DMS79 (cell line): ENCODE measurements at regions not wholly inside any gene's neighbourhood (a gene's known extent, or its start where the extent isn't known, plus 50 kb on each side); places are given as distances from the start of the nearest gene placed in this dataset.

Source experiments
- DNase-seq: peaks from one replicate; lab custom pipeline; 2025; lab: John Stamatoyannopoulos, UW

DNA sequence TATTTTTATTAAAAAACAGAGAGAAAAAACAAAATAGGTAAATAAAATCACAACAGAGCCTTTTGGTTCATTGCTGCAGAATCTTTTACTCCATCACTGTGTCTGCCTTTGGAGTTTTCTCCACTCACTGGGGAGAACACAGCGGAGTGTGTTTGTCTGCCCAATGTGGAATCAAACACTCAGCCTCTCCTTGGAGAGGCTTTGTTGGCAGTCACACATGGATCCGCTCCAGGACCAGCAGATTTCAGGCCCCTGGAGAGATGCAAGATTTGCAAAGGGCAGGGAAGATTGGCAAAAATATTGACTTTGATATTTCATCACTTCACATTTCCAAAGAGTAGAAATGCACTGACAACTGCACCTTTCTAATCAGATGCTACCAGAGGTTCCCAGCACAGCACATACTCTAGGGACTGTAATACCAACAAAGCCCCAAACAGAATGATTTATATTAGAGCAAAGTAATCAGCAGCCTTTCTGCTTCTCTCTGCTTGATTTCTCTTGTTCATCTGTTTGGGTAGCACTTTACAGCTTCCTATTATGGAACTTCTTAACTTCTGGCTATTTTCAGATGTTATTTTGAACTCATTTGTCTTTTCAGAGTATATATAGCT lies 1898.8 kb upstream of the PIK3C3 start:
- DNase-seq: peak; percentile 53

DNA sequence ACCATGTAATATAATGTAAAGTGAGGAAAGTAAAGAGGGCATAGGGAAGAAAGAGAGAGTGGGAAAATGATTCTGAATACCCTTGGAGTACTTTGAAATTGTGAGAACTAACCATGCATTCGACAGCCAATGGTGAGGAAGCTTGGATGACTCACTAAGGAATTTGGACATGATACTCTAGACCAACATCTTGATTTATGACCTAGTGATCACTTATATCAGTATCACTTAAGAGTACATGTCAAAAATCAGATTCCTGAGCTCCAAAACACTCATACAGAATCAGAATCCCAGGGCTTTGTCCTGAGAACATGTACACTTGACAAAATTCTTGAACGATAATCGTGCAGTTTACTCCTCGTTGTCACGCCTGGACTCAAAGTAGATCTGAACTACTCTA lies 1899.8 kb upstream of the PIK3C3 start:
- no peak for DNase-seq

DNA sequence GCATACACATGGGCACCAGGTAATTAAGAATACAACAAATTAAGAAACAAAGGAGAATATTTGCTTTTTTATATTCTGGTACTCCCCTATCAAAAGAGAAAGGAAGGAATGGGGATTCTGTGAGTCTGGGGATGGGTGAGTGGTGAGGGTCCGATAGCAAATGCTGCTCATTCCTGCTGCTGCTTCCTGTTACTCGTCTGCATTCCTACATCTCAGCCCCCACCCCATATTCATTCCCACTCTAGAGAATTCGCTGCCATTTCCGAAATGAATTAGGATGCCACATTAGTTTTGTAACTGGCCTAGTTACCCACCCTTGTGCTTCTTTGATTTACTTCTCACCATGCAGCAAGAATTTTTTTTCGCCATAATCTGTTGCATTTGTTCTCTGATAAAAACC lies 1905.3 kb upstream of the PIK3C3 start:
- no peak for DNase-seq

DNA sequence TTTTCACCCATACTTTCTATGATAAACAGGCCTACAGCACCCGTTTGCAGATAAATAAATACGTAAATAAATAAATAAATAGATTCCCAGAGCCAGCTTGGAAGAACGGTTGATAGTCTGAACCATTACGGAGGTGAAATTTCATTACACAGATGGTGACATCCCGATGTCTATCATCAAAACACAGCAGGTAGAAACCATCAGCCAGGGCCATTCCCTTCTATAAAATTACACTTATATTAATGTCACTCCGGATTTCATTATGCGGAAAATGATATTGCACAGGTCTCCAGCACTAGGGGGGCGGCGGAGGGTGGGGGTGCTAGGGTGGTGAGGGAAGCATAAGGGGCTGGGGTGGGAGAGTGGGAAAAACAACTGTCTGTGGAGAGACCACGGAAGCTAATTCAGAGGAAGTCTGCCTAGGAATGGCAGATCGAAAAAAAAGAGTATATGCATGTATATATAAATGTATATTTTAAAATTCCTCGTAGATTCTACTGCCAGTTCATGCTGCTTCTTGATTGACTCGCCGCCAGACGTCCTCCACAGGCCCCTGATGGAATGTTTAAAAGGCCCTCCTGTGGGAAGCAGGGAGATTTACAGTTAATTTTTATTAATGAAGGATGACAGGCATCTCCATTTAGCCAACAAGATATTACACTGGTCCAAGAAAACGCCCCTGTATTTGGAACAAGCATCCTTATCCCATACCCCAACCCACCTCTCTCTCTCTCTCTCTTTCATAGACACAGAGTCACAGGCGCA lies 1906.0 kb upstream of the PIK3C3 start:
- no peak for DNase-seq

DNA sequence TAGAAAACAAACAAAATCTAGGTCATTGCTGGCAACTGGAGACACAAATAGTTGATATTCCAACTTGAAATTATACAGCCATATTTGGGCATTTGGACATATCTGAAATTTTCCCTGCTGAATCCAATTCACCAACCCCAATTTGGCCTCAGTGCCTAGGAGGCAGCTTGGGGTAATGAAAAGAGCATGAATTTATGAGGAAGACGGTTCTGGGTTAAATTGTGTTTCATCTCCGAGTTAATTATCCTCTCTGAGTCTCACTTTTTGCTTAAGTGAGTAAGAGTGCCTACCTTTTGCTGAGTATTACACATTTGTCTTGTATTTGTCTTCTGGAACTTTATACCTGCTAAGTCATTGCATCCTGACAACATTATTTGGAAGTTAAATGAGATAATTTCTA lies 1906.8 kb upstream of the PIK3C3 start:
- no peak for DNase-seq

DNA sequence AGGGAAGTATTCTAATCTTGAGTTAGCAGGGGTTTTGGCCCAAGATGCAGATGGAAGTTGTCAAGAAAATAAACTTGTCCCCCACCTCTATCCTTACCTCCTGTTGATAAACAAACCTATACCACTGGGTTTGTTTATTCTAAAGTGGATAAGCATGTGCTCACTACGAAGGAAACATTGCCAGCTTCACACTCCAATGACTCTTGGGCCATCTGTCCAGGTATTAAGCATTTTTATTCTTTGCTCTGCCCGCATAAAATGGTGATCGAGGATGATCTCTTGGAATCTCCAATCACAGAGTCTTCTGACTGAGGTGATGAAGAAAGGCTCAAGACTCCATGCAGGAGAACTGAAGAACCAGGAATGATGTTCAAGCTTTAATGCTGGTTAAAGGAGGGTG lies 1908.4 kb upstream of the PIK3C3 start:
- no peak for DNase-seq

DNA sequence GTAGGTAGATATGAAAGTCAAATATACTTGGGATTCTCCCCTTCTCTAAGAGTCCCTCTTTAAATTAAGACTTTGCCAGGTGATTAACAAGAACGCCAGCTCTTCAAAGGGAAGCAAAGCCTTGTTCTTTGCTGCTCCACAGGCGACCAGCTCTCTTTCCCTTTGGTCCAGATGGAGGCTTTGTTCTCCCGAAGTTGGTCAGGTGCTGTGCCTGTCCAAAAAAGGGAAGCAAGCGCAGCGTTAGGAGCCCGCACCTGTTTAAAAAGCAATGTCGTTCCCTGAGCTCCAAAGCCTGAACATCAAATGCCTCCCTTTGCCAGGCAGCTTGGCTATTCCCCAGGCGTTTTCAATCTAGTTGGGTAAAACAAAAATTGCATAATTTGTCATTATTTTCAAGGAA lies 1913.1 kb upstream of the PIK3C3 start:
- DNase-seq: no peak

DNA sequence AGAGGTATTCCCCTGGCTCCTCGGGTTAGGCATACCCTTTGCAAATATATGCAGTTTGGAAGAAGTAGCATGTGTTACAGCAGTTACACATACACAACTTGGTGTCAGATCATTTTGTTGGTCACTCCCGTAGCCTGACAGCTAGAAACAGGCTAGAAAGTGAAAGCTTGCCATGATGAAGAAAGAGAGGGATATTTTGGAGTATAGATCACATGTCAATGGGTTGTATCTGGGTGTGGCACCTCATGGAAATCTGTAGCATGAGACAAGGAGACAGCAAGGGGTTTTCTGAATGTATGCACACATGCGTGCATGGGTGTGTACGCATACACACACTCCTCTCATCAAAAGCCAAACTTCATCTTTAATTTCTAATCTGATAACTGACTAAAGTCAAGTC lies 1914.5 kb upstream of the PIK3C3 start:
- no peak for DNase-seq

DNA sequence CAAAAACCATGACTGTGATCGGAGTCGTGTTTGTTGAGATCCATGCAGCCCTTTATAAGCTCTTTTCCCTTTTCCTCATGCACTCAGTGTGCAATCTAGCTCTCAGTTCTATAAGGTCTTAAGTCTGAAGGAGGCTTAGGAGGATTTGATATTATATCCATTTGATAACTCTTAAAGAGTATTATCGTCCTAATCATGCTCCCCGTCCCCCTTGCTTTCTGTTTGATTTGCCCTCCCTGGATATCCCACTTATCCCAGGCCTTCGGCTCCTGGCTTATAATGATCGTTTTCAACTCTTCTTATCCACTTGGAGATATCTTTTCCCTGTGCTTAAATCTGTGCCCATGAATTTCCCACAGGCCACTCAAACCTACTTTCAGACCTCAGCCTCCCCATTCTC lies 1917.7 kb upstream of the PIK3C3 start:
- no peak for DNase-seq

DNA sequence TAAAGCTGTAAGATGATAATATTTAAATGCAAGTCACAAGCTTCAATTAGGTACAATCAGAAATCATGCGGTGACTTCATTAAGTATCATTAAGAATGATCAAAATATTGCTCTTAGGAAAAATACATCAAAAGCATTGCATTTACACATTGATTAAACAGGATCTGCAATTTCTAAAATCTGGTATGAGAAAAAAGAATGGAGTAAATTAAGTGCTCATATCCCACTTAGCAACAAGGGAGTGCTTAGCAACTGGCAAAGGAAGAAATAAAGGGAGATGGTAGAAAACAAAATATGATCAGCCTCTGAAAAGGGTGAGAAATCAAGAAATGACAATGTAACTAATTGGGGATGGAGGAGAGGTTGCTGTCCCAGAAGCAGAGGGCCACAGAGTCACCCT lies 1918.2 kb upstream of the PIK3C3 start:
- no peak for DNase-seq

DNA sequence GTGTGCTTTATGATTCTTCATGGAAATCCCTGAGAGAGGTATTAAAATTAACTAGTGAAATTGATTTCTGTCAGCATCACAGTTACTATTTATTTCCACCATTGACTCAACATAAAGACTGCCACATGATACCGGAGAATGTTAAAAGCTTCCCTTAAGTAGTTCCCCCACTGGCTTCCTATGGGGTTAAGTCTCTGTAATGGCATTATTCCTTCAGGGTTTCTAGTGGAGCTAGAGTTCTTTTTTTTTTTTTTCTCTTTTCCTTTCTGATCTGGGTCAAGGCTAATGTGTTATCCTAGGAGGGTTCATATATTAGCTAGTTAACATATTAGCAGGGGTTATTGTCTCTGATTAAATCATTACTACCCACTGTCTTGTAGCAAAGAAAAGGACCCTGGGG lies 1919.1 kb upstream of the PIK3C3 start:
- no peak for DNase-seq

DNA sequence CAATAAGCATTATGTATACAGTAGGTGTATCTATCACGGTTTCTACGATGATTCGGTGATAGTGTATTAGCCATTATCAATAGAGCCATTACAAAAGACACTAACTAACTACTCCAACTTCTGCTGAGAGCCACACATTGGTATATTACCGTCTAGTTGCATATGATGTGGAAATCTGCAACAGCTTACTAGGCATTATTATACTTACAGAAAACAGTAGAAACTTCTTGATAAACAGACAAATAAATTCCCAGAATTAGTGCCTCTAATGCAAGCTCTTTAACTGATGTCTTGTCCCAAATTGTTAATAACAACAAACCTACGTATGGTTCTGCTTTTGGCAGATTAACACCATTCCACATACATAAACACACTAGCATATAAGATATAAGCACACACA lies 1923.0 kb upstream of the PIK3C3 start:
- DNase-seq: no peak

DNA sequence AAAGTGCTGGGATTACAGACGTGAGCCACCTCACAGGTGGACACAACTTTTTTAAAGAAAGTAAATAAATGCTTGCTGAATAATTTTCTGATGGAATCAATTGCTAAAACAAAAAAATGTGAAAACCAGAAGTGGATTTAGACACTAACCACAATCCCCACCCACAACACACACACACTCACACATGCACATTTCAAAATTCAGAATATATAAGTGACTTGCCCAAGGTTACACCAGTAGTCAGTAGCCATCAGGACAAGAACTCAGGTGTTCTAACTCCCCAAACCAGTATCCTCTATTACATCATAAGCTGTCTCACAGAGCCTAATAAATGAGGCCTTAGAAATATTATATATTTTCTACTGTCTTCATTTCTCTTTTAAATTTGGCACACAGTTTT lies 1923.6 kb upstream of the PIK3C3 start:
- no peak for DNase-seq

DNA sequence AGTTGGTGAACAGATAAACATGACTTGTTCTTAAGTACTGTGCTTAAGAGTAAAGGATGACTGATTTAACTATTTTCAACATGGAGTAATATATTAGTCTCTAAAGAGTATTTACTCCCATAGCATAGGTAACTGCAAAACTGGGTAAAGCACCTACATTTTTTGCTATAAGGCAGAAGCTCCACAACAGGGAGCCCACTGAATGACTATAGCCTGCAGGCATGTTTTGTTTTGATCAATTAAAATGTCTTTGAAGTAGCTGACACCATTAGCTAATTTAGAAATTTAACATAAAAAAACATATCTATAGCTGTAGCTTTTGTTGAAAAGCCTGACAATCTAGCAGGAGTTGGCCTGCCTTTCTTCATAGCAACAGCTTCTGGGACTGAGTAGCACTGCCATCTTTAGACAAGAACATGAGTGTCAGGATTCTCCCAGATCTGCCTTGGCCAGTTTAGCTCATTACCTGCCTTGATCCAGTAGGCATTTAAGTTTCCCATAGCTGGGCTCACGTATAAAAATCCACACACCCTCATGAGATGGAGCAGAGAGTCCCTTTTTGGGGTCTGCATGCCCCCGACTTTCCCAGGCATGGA lies 1935.1 kb upstream of the PIK3C3 start:
- no peak for DNase-seq

DNA sequence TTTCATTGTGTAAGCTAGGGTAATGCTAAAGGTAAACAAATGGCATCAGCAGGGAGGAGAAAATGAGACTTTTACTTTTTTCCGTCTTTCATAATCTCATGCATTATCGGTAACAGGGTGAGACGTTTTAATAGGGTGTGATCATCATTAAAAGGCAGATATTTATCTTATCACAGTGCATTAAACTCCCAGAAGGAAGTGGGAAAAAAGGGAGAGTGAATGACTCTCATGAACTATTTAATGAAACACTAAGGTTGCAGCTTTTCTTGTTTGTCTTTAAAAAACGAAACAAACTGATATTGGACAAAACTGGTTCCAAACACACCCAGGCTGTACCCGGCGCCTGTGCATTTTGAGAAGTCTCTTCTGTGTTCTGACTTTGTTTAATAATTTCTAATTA lies 1936.8 kb upstream of the PIK3C3 start:
- no peak for DNase-seq

DNA sequence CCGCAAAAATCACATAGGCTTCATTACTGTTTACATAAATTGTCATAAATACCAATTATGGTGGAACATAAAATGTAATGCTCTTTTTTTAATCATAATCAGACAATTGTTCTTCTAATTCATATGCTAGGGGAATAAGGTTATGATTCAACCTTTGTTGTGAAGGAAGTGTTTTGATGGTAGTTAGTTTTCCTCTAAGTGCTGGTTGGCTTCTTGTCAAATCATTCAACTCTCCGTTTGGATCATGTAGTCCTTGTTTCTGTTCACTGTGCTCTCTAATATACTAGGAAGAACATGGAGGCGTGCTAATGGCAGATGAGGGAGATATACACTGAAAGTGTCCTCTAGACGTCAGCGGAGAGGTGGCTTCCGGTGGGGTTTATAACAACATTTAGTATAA lies 1938.0 kb upstream of the PIK3C3 start:
- DNase-seq: no peak

DNA sequence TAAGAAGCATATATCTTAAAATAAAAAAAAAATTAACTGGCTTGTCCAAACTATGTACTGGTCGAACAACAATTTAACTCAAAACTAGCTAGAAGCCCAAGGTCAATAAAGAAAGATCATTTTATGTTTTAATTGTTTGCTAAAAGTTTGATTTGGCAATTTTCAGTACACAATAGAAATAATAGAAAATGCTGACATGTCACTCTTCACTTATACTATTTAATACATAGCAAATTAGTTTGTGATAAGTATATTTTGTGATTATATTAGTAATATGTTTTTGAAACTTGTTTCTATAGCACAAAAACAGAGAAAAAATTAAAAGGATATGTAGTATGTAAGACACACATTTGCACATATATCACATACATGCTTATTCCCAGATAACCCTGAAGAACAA lies 1938.6 kb upstream of the PIK3C3 start:
- DNase-seq: no peak

DNA sequence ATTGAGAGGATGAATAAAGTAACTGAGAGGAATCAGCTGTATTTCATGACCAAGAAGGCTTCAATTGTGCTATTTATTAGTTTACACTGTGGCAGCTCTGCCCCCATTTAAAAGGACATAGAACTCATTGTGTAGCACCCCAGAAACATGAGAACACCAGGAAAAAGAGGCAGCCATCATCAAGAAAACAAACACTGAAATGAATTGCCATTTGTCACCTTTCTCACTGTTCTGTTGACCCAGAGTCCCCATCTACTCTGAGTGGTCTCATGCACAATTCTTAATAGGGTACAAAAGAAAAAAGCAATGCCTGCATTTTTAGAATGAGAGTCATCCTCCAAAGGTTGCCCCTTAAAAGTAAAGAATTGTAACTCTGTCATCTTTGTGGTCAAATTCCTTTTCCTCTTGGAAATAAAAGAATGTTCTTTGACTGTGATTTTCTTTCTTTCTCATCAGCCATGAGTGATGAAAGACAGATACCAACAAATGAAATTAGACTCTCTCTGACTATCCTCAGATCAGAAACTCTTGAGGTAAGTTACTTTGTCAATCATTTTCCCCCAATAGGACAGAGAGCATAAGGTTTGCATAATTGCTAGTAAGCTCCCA lies 1941.9 kb upstream of the PIK3C3 start:
- DNase-seq: no peak

DNA sequence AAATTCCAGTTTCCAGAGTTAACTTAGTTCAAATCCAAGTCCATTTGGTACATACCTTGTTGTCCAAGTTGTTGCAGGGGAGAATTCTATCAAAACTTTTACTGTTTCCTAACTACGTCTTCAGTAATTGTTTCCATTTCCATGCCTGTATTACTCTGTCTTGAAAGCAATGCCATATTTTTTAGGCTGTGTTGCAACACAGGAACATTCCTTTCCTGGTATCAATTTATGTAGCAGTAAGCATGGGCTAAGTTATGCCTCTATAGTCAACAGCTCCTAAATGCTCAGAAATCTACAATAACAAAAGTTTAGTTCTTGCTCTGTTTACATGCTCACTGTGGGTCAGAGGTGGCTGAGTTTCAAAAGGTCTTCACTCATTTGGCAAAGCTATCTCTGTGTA lies 1943.8 kb upstream of the PIK3C3 start:
- DNase-seq: no peak

DNA sequence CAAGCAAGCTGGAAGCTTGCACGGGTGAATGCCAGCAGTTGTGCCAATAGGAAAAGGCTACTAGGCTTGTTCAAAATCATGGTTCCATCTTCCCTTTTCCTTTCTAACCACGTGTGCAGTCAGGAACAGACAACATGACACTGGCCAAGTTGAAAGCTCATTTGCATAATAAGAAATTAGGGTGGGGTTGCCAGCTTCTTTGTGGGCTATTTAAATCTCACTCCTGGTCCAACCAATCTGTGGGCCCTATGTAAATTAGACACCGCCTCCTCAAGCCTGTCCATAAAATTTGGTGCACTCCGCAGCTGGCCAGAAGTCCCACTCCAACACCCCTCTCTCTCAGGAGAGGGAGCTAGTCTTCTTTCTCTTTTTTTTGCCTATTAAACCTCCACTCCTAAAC lies 1948.4 kb upstream of the PIK3C3 start:
- DNase-seq: no peak

DNA sequence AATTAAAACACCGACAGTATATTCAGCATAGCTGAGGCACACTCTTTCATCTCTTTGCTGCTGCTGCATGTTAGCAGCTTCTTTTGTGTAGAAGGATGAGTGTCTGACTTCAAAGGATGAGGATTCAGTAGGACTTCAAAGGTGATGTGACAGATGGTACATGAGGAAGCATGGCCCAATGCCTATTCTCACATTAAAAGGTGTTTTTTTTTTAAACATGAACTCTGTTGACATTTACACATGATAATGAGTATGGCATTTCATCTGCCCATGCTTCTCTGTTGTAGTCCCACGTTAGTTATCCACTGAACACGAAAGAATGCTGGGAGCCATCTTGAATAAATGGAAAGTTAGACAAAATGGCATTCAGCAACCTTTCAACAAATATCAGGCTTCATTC lies 1950.8 kb upstream of the PIK3C3 start:
- no peak for DNase-seq

DNA sequence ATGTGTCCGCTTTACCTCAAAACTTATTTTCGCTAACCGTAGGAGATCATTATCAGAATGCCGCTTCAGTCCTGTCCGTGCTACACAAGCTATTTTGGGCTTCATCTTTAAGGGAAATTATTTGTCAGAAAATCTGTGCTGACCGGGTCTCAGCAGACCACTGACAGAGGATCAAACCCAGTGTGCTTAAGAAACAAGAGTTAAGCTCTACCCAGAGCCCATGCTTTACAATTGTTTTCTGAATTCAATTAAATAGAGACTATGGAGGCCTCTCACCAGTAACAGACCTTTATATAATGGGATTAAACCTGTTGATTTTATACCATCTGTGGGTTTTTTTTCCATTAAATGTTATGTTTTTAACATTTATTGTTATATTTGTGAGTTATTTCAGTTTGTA lies 1956.7 kb upstream of the PIK3C3 start:
- no peak for DNase-seq

DNA sequence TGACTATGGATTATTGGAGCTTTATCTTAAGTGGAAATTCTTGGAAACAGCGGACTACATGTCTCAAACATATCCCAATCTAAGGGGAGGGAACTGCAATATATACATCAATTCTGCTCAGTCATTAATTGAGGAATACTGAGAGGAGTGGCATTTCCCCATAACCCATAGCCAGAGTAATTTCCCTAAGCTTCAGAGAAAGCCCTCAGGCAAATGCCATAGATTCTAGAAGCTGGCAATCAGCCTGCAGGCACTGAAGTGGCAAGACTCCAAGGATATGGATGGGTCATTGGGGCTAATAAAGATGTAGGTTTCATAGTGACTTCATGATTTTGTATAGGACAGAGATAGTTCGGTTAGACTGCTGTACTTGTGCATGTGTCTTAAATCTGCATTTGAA lies 1960.5 kb upstream of the PIK3C3 start:
- no peak for DNase-seq
